Ascending aorta (tissue), 2 donors: ENCODE measurements at regions not wholly inside any gene's neighbourhood (a gene's known extent, or its start where the extent isn't known, plus 50 kb on each side); places are given as distances from the start of the nearest gene placed in this dataset.
A peak's percentile ranks its signal among the peaks of the same experiment; 100 is the strongest.

Experiments
- DNase-seq, 2 donors: peaks; one replicate each; pipeline ENCODE4 v3.0.0-alpha.2; 2019; ENCODE audit warnings: low spot score in 2 of 2
- H3K27ac ChIP-seq, 2 donors: fragments of 200-600 bp; sonication (generic); one replicate each; pipeline ENCODE4 v1.5.1; 2016 to 2017; ENCODE audit warnings: mild to moderate bottlenecking in 1 of 2
- H3K27me3 ChIP-seq: fragments of 200-600 bp; sonication (generic); one replicate; pipeline ENCODE4 v1.5.1; 2017
- H3K36me3 ChIP-seq, 2 donors: fragments of 200-600 bp; sonication (generic); one replicate each; pipeline ENCODE4 v1.5.1; 2016
- H3K4me1 ChIP-seq, 2 donors: fragments of 200-600 bp; sonication (generic); one replicate each; pipeline ENCODE4 v1.5.1; 2016 to 2017; ENCODE audit warnings: mild to moderate bottlenecking in 1 of 2
- H3K4me3 ChIP-seq, 2 donors: fragments of 200-600 bp; sonication (generic); one replicate each; pipeline ENCODE4 v1.5.1; 2016 to 2017; ENCODE audit warnings: mild to moderate bottlenecking in 1 of 2
- H3K9me3 ChIP-seq, 2 donors: fragments of 200-600 bp; sonication (generic); one replicate each; pipeline ENCODE4 v1.5.1; 2016
- CTCF ChIP-seq, 3 experiments: fragments of 200-600 bp in 2 of 3; fragments of 450-650 bp in 1 of 3; sonication (generic) in 2 of 3; IDR thresholded peaks; one replicate each; pipeline ENCODE4 v1.5.1; 2016 to 2019; ENCODE audit warnings: antibody characterized with exemption in 3 of 3, mild to moderate bottlenecking in 1 of 3, moderate library complexity in 1 of 3
- intact Hi-C: fragments of 100-400 bp; cut with DNase I; formaldehyde crosslinking; loops from one replicate; pipeline ENCODE4 v1.15.1; 2023

- Histone ChIP-seq H3K4me3 (no peak overlapping the region), H3K27me3 (no peaks in the 10 kb centered on the region), H3K4me1 (no peaks in the 10 kb centered on the region), H3K36me3 (no peaks in the 10 kb centered on the region), H3K27ac (no peak overlapping the region), H3K9me3 (no peaks in the 10 kb centered on the region)
- no peak for DNase-seq
- TF ChIP-seq CTCF (IDR thresholded peaks at IDR 0.05): no peak
- intact Hi-C loops: loop anchor here (5.0 kb wide), 1 partner anchor 63 kb away; the partner anchor contains the start of gene LRP8
These were observed 62.9 kb upstream of the LRP8 start for GRCh38 chr1:53390736-53391135.

- H3K36me3 ChIP-seq: no peaks in the 10 kb centered on the region
- DNase-seq: no peak
- no peaks in the 10 kb centered on the region for H3K4me1 ChIP-seq
- TF ChIP-seq CTCF (IDR thresholded peaks at IDR 0.05): no peak
- no peaks in the 10 kb centered on the region for H3K27me3 ChIP-seq
- H3K9me3 ChIP-seq: no peaks in the 10 kb centered on the region
- no peak overlapping the region for H3K4me3 ChIP-seq
- intact Hi-C loops: loop anchor here (5.0 kb wide), 1 partner anchor 64 kb away; the partner anchor contains the start of gene LRP8
- H3K27ac ChIP-seq: no peak overlapping the region
These were observed 63.4 kb upstream of the LRP8 start for GRCh38 chr1:53391296-53391695.

DNA sequence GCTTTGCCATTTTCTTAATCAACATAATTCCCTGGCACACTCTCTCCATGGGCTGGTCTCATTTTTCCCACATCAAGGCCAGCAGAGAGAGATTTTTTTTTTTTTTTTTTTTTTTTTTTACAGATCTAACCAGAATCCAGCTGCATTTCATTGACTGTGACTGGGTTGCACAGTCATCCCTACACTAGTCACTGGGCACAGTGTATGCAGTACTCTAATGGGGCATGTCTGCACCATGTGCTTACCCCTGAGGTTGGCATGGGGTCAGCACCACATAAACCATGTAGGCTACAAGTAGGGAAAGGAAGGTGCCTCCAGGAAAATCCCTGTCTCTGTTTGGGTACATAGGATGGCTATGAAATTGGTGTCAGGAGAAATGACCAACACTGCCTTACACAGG is 64.1 kb upstream of the LRP8 start:
- intact Hi-C loops: loop anchor here (5.0 kb wide), 1 partner anchor 65 kb away; the partner anchor contains the start of gene LRP8
- DNase-seq: no peak
- no peak for TF ChIP-seq CTCF (IDR thresholded peaks at IDR 0.05)
- no peaks in the 10 kb centered on the region for H3K9me3 ChIP-seq
- no peaks in the 10 kb centered on the region for H3K4me1 ChIP-seq
- no peak overlapping the region for H3K27ac ChIP-seq
- no peaks in the 10 kb centered on the region for H3K36me3 ChIP-seq
- no peaks in the 10 kb centered on the region for H3K27me3 ChIP-seq
- H3K4me3 ChIP-seq: no peak overlapping the region

GRCh38 chr1:53392460-53392859 is 64.6 kb upstream of the LRP8 start:
- no peaks in the 10 kb centered on the region for H3K4me1 ChIP-seq
- DNase-seq: no peak
- H3K36me3 ChIP-seq: no peaks in the 10 kb centered on the region
- no peaks in the 10 kb centered on the region for H3K9me3 ChIP-seq
- no peak overlapping the region for H3K4me3 ChIP-seq
- H3K27ac ChIP-seq: no peak overlapping the region
- no peaks in the 10 kb centered on the region for H3K27me3 ChIP-seq
- intact Hi-C loops: loop anchor here (5.0 kb wide), 1 partner anchor 65 kb away; the partner anchor contains the start of gene LRP8
- TF ChIP-seq CTCF (IDR thresholded peaks at IDR 0.05): no peak

DNA sequence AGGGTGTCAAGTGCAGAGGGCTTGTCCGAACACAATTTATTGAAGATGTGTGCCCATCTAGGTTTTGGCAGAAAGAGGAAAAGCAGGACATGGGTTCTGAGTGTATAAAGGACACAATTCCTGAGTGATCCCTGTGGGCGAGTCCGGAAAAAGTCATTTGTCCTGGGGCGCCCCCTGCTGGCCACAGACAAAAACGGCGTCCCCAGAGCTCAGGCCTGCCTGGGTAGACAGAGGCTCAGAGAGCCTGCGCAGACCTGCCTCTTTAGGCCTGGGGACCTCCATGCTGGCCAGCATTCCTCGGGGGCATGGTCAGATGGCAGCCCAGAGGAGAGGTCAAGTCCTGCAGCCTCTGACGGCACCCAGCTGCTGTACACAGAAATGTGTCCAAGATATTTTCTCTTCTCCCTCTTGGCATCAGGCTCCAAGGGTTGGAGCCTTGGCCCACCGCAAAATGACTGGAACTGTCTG is 65.5 kb upstream of the LRP8 start:
- Histone ChIP-seq H3K4me3 (no peak overlapping the region), H3K9me3 (no peaks in the 10 kb centered on the region), H3K4me1 (no peaks in the 10 kb centered on the region), H3K27me3 (no peaks in the 10 kb centered on the region), H3K36me3 (no peaks in the 10 kb centered on the region), H3K27ac (no peak overlapping the region)
- peak; percentile 85 to 95 (median 86) for TF ChIP-seq CTCF (IDR thresholded peaks at IDR 0.05)
- DNase-seq: peak in 1 of 2 donors; percentile 83
- intact Hi-C loops: loop anchor here (1.0 to 5.0 kb wide), 2 partner anchors 66 to 115 kb away; partner anchors contain the start of gene LRP8

DNA sequence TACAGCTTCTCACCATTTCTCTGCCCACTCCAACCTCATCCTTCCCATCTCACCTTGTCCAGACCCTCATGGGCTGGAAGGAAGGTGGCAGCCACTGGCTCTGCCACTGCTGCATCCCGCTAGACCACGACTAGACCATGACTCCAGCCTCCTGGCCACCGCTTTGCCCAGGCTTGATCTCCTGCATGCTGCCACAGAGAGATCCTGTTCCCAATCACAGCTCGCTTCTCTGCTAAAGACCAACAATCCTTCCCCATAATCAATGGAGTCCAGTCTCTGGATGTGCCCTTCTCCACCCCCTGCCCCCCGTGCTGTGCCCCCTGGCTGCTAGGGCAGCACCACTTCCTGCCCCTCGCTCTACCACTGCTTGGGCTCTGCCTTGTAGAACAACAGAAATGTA is 64.9 kb upstream of the DMRTB1 start:
- TF ChIP-seq CTCF (IDR thresholded peaks at IDR 0.05): no peak
- Histone ChIP-seq H3K36me3 (no peaks in the 10 kb centered on the region), H3K27ac (no peak overlapping the region), H3K4me1 (no peaks in the 10 kb centered on the region), H3K9me3 (no peaks in the 10 kb centered on the region), H3K4me3 (no peak overlapping the region), H3K27me3 (no peaks in the 10 kb centered on the region)
- intact Hi-C loops: loop anchor here (5.0 kb wide), 1 partner anchor 67 kb away; the partner anchor contains the start of gene LRP8
- DNase-seq: no peak
